Left lung (tissue), 4 donors: ENCODE measurements at regions not wholly inside any gene's neighbourhood (a gene's known extent, or its start where the extent isn't known, plus 50 kb on each side); places are given as distances from the start of the nearest gene placed in this dataset.

ENCODE experiments used
- ATAC-seq: fragments of 200-7000 bp; cut with Tn5 transposase; one replicate; pipeline ENCODE4 v1.9.1; 2020; ENCODE audit warnings: moderate library complexity
- DNase-seq, 4 donors: peaks; one replicate each; pipeline ENCODE4 v3.0.0-alpha.2; 2013 to 2020
- H3K27ac ChIP-seq, 2 donors: fragments of 200-600 bp; sonication (generic) in 1 of 2; one replicate each; pipeline versions ENCODE4 v1.5.0 to v1.8.0; 2020 to 2021
- H3K27me3 ChIP-seq, 2 donors: fragments of 200-600 bp; sonication (generic) in 1 of 2; one replicate each; pipeline versions ENCODE4 v1.5.0 to v1.8.0; 2020 to 2021
- H3K36me3 ChIP-seq, 2 donors: fragments of 200-600 bp; sonication (generic) in 1 of 2; one replicate each; pipeline versions ENCODE4 v1.5.0 to v1.8.0; 2020 to 2021
- H3K4me1 ChIP-seq, 2 donors: fragments of 200-600 bp; one replicate each; pipeline ENCODE4 v1.8.0; 2021
- H3K4me3 ChIP-seq, 2 donors: fragments of 200-600 bp; sonication (generic) in 1 of 2; one replicate each; pipeline versions ENCODE4 v1.5.0 to v1.8.0; 2020 to 2021; ENCODE audit warnings: mild to moderate bottlenecking in 1 of 2
- H3K9me3 ChIP-seq, 2 donors: fragments of 200-600 bp; sonication (generic) in 1 of 2; one replicate each; pipeline versions ENCODE4 v1.5.0 to v1.8.0; 2020 to 2021
- CTCF ChIP-seq, 2 donors: fragments of 200-600 bp; sonication (generic) in 1 of 2; IDR thresholded peaks; one replicate each; pipeline versions ENCODE4 v1.5.0 to v1.8.0; 2021; ENCODE audit warnings: antibody characterized with exemption in 2 of 2
- intact Hi-C, 2 donors: fragments of 100-400 bp; cut with DNase I; formaldehyde crosslinking; loops; one replicate each; pipeline versions ENCODE4 v1.11.2 to v1.14.2; 2022
- donor health status: DM: no; HTN: yes; CAD: no.
- donor health status: DM: no; HTN: no; CAD: no.

GRCh38 chr7:27367179-27367932, 124.8 kb downstream of the EVX1 start:
- no peak for TF ChIP-seq CTCF (IDR thresholded peaks at IDR 0.05)
- intact Hi-C loops = no loop called here
- H3K27me3 ChIP-seq = no peaks in the 10 kb centered on the region
- H3K4me3 ChIP-seq = no peak overlapping the region
- DNase-seq = no peak
- no peaks in the 10 kb centered on the region for H3K9me3 ChIP-seq
- no peak overlapping the region for H3K27ac ChIP-seq
- H3K4me1 ChIP-seq = peaks cover 0 to 8% of the 10 kb centered on the region in 2 donors
- H3K36me3 ChIP-seq = no peaks in the 10 kb centered on the region
- no peak for ATAC-seq

- Histone ChIP-seq H3K4me3 (no peak overlapping the region), H3K27me3 (no peaks in the 10 kb centered on the region), H3K9me3 (no peaks in the 10 kb centered on the region), H3K27ac (no peak overlapping the region), H3K36me3 (no peaks in the 10 kb centered on the region), H3K4me1 (peaks cover 0 to 8% of the 10 kb centered on the region in 2 donors)
- intact Hi-C loops = no loop called here
- no peak for DNase-seq
- TF ChIP-seq CTCF (IDR thresholded peaks at IDR 0.05) = no peak
- ATAC-seq = no peak
Observed at GRCh38 chr7:27367933-27368549, 125.4 kb downstream of the EVX1 start.

DNA sequence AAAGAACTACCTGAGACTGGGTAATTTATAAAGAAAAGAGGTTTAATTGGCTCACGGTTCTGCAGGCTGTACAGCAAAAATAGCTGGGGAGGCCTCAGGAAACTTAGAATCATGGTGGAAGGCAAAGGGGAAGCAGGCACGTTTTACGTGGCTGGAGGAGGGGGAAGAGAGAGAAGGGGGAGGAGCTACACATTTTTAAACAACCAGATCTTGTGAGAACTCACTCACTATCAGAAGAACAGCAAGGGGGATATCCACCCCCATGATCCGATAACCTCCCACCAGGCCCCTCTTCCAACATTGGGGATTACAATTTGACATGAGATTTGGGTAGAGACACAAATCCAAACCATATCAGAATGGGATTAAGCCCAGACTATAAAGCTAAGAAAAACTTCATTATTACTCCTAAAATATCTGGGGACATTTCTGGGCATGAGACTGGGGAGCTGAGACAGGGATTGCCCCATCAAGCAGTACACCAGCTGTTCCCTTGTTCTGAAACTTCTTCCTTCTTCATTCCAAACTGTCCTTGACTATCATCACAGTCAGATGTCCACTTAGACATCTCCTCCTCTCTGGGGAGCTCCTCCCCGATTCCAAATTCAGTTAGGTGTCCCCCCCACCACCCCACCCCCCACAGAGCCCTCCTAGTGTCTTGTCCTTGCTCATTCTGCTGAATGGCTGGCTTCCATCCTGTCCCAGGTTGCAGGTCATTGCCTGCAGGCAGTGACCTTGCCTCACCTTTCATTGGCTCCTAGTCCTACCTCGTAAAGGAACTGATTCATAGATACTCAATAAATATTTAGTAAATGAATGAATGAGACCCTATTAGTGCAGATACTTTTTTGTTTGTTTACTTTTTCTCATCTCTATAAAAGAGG, 132.6 kb downstream of the EVX1 start:
- ATAC-seq (no peak), DNase-seq (no peak)
- TF ChIP-seq CTCF (IDR thresholded peaks at IDR 0.05) = no peak
- no peaks in the 10 kb centered on the region for H3K27me3 ChIP-seq
- intact Hi-C loops = no loop called here
- no peak overlapping the region for H3K27ac ChIP-seq
- no peaks in the 10 kb centered on the region for H3K4me1 ChIP-seq
- H3K36me3 ChIP-seq = no peaks in the 10 kb centered on the region
- H3K9me3 ChIP-seq = no peaks in the 10 kb centered on the region
- no peak overlapping the region for H3K4me3 ChIP-seq

DNA sequence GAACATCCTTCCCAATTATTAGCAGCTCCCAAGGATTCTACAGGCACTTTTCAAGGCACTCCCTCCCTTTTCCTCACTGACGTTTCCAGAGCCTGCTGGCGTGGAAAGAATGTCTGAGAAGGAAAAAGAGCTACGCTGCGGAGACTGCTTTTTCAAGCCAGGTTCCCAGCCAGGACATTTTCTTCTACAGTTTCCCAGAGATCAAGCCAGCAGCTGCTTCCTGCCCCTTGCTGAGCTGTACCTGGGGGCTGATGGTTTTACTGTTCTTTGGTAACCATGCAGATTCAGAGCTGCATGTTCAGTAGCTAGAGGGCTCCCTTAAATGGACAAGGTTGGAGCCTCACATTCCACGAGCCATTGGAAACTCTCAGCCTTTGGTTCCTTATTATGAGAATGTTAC, 133.4 kb downstream of the EVX1 start:
- no peaks in the 10 kb centered on the region for H3K27me3 ChIP-seq
- DNase-seq = no peak
- intact Hi-C loops = no loop called here
- TF ChIP-seq CTCF (IDR thresholded peaks at IDR 0.05) = no peak
- no peaks in the 10 kb centered on the region for H3K36me3 ChIP-seq
- H3K4me1 ChIP-seq = no peaks in the 10 kb centered on the region
- no peak for ATAC-seq
- no peak overlapping the region for H3K27ac ChIP-seq
- H3K4me3 ChIP-seq = no peak overlapping the region
- H3K9me3 ChIP-seq = no peaks in the 10 kb centered on the region

- Histone ChIP-seq H3K4me1 (no peaks in the 10 kb centered on the region), H3K27ac (no peak overlapping the region), H3K27me3 (no peaks in the 10 kb centered on the region), H3K4me3 (no peak overlapping the region), H3K9me3 (no peaks in the 10 kb centered on the region), H3K36me3 (no peaks in the 10 kb centered on the region)
- intact Hi-C loops = no loop called here
- DNase-seq = no peak
- ATAC-seq = no peak
- no peak for TF ChIP-seq CTCF (IDR thresholded peaks at IDR 0.05)
Observed at GRCh38 chr7:27377988-27378387, 135.4 kb downstream of the EVX1 start.
